Right lobe of liver (tissue), 6 donors: ENCODE measurements at regions not wholly inside any gene's neighbourhood (a gene's known extent, or its start where the extent isn't known, plus 50 kb on each side); places are given as distances from the start of the nearest gene placed in this dataset.

Experiments used
- ATAC-seq, 4 donors: fragments of 200-7000 bp; cut with Tn5 transposase; one replicate each; pipeline ENCODE4 v1.9.1; 2020; ENCODE audit warnings: mild to moderate bottlenecking in 4 of 4, moderate library complexity in 4 of 4
- DNase-seq, 3 donors: peaks; one replicate each; pipeline ENCODE4 v3.0.0-alpha.2; 2020
- H3K27ac ChIP-seq, 3 donors: fragments of 200-600 bp; one replicate each; pipeline ENCODE4 v1.8.0; 2022
- H3K27me3 ChIP-seq, 2 donors: fragments of 200-600 bp; one replicate each; pipeline ENCODE4 v1.8.0; 2022
- H3K36me3 ChIP-seq, 4 donors: fragments of 200-600 bp; sonication (generic) in 1 of 4; one replicate each; pipeline versions ENCODE4 v1.5.1 to v1.8.0; 2017 to 2022; ENCODE audit warnings: control low read depth in 1 of 4
- H3K4me1 ChIP-seq, 4 donors: fragments of 200-600 bp; sonication (generic) in 1 of 4; one replicate each; pipeline versions ENCODE4 v1.5.1 to v1.8.0; 2017 to 2022; ENCODE audit warnings: control low read depth in 1 of 4
- H3K4me3 ChIP-seq, 3 donors: fragments of 200-600 bp; one replicate each; pipeline ENCODE4 v1.8.0; 2022
- H3K9me3 ChIP-seq, 4 donors: fragments of 200-600 bp; sonication (generic) in 1 of 4; one replicate each; pipeline versions ENCODE4 v1.5.1 to v1.8.0; 2017 to 2022; ENCODE audit warnings: control low read depth in 1 of 4
- CTCF ChIP-seq, 4 donors: fragments of 200-600 bp in 3 of 4; fragments of 450-650 bp in 1 of 4; IDR thresholded peaks; one replicate each; pipeline versions ENCODE4 v1.5.1 to v1.8.0; 2016 to 2022; ENCODE audit warnings: antibody characterized with exemption in 4 of 4, mild to moderate bottlenecking in 2 of 4
- POLR2A ChIP-seq: fragments of 450-650 bp; IDR thresholded peaks from one replicate; pipeline ENCODE4 v1.6.1; 2017; ENCODE audit warnings: antibody characterized with exemption, mild to moderate bottlenecking
- WGBS: methylation state at CpG from one replicate; pipeline ENCODE4 v1.1.6; 2018; ENCODE audit warnings: low coverage, low lambda C conversion rate; ENCODE audit not compliant: insufficient coverage; ENCODE audit errors: missing lambda C conversion rate; 5-methylcytosine and 5-hydroxymethylcytosine counted together
- intact Hi-C, 2 donors: fragments of 100-400 bp; cut with DNase I; formaldehyde crosslinking; loops; one replicate each; pipeline versions ENCODE4 v1.11.2 to v1.14.1; 2022
- donor health status: DM: no; HTN: yes; CAD: no.
- donor health status: DM: no; HTN: no; CAD: no.
- donor health status: DM: no; HTN: no; CAD: no.
- donor health status: DM: no; HTN: yes; CAD: no.
- donor health status: DM: no; HTN: yes; CAD: no.

DNA sequence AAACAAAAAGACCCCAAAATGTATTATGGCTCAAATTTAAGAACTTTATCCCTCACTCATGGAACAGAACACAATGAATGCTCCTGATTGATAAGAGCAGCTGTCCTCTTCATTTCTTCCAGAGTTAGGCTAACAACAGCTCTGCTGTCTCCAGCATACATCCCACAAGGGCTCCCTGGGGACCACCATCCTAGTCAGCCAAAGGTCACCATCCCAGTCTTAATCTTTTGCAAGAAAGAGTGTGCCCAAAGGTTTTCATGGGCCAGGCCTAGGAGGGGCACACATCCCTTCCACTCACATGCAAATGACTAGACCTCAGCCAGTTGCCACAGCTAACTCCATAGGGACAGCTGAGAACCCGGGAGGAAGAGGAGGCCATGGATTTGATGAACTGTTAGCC, 555.3 kb downstream of the BUD13 start:
- TF ChIP-seq CTCF (IDR thresholded peaks at IDR 0.05) (no peak), POLR2A (no peak)
- H3K27me3 ChIP-seq: no peaks in the 10 kb centered on the region
- no CpG with 5 or more reads among the region's 1 CpG for WGBS
- H3K27ac ChIP-seq: no peak overlapping the region
- ATAC-seq (no peak), DNase-seq (peak in 1 of 3 donors; percentile 16)
- H3K9me3 ChIP-seq: no peaks in the 10 kb centered on the region
- no peak overlapping the region for H3K4me3 ChIP-seq
- intact Hi-C loops: no loop called here
- no peaks in the 10 kb centered on the region for H3K4me1 ChIP-seq
- H3K36me3 ChIP-seq: no peaks in the 10 kb centered on the region

DNA sequence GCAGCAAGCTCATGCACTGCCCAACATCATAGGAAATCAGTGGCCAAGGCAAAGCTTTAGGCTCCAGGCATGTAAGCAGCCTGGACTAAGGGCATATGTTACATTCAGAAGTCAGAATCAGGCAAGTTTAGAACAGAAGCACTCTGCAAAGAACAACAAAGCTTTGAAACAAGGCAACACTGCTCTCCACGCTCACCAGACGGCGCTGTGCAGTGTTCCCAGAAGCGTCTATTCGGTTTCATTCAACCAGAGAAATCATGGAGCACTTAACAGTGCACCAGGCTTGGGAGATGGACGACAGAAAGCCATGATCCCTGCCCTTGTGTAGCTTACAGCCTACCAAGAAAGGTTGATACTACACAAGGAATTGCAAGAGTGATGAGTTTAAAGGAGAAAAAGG, 555.8 kb downstream of the BUD13 start:
- 25% methylated on average over 6 of the region's 6 CpGs for WGBS
- H3K27me3 ChIP-seq: no peaks in the 10 kb centered on the region
- ATAC-seq (peak; percentile 58 to 91 (median 74)), DNase-seq (peak in 1 of 3 donors; percentile 60)
- intact Hi-C loops: no loop called here
- H3K4me1 ChIP-seq: no peaks in the 10 kb centered on the region
- no peaks in the 10 kb centered on the region for H3K36me3 ChIP-seq
- H3K27ac ChIP-seq: no peak overlapping the region
- H3K9me3 ChIP-seq: no peaks in the 10 kb centered on the region
- no peak overlapping the region for H3K4me3 ChIP-seq
- no peak for TF ChIP-seq POLR2A
- peak; percentile 30 to 85 (median 63) for TF ChIP-seq CTCF (IDR thresholded peaks at IDR 0.05)

DNA sequence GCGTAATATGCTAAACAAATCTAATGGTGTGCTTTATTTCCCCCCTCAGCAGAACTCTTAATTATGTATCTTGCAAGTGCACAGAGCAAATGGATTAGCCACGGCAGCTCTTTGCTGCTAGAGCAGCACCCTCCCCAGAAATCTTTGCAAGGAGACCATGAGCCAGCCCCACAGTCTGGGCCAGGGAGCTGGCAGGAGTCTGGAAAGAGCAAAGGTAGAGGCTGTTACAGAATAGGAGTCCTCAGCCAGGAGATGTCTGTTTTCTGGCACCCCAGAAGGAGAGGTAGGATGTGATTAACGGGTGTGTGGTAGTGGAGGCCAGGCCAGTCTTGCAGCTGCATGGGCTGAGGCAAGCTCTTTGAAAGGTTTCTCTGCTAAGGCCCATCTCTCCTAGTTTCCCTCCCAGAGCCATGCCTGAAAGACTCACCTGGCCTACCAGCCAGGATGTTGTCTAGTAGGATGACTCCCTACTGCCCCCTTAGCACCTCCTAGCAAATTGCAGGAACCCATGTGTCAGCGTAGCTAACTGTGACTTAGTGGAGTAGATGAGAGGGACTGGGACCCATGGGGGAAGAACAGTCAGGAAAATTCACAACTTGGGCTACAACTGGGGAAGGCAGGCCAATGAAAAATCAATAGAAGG, 557.2 kb downstream of the BUD13 start:
- no peaks in the 10 kb centered on the region for H3K27me3 ChIP-seq
- no peak overlapping the region for H3K27ac ChIP-seq
- 87% methylated on average over 4 of the region's 4 CpGs for WGBS
- ATAC-seq (no peak), DNase-seq (peak in 1 of 3 donors; percentile 25)
- no peak overlapping the region for H3K4me3 ChIP-seq
- no peak for TF ChIP-seq POLR2A
- peak in 1 of 4 donors; percentile 16 for TF ChIP-seq CTCF (IDR thresholded peaks at IDR 0.05)
- no peaks in the 10 kb centered on the region for H3K4me1 ChIP-seq
- H3K9me3 ChIP-seq: no peaks in the 10 kb centered on the region
- intact Hi-C loops: no loop called here
- H3K36me3 ChIP-seq: no peaks in the 10 kb centered on the region

GRCh38 chr11:116211147-116211546, 561.6 kb downstream of the BUD13 start:
- WGBS: 42% methylated on average over 6 of the region's 6 CpGs
- H3K9me3 ChIP-seq: no peaks in the 10 kb centered on the region
- no peak overlapping the region for H3K4me3 ChIP-seq
- intact Hi-C loops: no loop called here
- no peaks in the 10 kb centered on the region for H3K36me3 ChIP-seq
- H3K27ac ChIP-seq: no peak overlapping the region
- TF ChIP-seq POLR2A: no peak
- TF ChIP-seq CTCF (IDR thresholded peaks at IDR 0.05): no peak
- ATAC-seq (no peak), DNase-seq (no peak)
- no peaks in the 10 kb centered on the region for H3K27me3 ChIP-seq
- no peaks in the 10 kb centered on the region for H3K4me1 ChIP-seq
